DND-41 (cell line): ENCODE measurements at regions not wholly inside any gene's neighbourhood (a gene's known extent, or its start where the extent isn't known, plus 50 kb on each side); places are given as distances from the start of the nearest gene placed in this dataset.

Experiments used
- CTCF ChIP-seq: IDR thresholded peaks from 2 replicates; pipeline ENCODE4 v1.5.1; 2012; ENCODE audit warnings: borderline replicate concordance, low read length, moderate library complexity, mild to moderate bottlenecking; ENCODE audit not compliant: poor library complexity, severe bottlenecking; ENCODE audit errors: extremely low read depth
- EZH2 ChIP-seq: IDR thresholded peaks from 3 replicates; pipeline ENCODE4 v1.6.1; 2012; ENCODE audit warnings: borderline replicate concordance, low read depth, mild to moderate bottlenecking, moderate library complexity, low read length, inconsistent platforms; ENCODE audit not compliant: severe bottlenecking

- TF ChIP-seq CTCF: no peak
- no peak for TF ChIP-seq EZH2
Observed at GRCh38 chr5:4108690-4109089, 513.1 kb downstream of the IRX1 start.
